ENCODE measurements at regions not wholly inside any gene's neighbourhood (a gene's known extent, or its start where the extent isn't known, plus 50 kb on each side); places are given as distances from the start of the nearest gene placed in this dataset.

DNA sequence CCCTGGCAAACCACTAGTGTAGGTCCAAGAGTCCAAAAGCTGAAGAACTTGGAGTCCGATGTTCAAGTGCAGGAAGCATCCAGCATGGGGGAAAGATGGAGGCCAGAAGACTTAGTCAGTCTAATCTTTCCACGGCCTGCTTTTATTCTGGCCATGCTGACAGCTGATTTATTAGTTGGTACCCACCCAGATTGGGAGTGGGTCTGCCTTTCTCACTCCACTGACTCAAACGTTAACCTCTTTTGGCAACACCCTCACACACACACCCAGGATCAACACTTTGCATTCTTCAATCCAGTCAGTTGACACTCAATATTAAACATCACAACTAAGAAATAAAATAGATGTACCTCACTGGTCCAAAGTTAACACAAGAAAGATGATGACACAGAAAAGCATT, 134.8 kb upstream of the GABRA2 start:
- H3K27me3 ChIP-seq (ENCODE audit: control insufficient read depth, insufficient read depth, low read length): no peaks in the 10 kb centered on the region
- TF ChIP-seq, protein P1, sequence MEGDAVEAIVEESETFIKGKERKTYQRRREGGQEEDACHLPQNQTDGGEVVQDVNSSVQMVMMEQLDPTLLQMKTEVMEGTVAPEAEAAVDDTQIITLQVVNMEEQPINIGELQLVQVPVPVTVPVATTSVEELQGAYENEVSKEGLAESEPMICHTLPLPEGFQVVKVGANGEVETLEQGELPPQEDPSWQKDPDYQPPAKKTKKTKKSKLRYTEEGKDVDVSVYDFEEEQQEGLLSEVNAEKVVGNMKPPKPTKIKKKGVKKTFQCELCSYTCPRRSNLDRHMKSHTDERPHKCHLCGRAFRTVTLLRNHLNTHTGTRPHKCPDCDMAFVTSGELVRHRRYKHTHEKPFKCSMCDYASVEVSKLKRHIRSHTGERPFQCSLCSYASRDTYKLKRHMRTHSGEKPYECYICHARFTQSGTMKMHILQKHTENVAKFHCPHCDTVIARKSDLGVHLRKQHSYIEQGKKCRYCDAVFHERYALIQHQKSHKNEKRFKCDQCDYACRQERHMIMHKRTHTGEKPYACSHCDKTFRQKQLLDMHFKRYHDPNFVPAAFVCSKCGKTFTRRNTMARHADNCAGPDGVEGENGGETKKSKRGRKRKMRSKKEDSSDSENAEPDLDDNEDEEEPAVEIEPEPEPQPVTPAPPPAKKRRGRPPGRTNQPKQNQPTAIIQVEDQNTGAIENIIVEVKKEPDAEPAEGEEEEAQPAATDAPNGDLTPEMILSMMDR (IDR thresholded peaks at IDR 0.05; ENCODE audit: insufficient read depth, low read length, severe bottlenecking): no peak
- FAIRE-seq: no peak
- H3K4me3 ChIP-seq (ENCODE audit: low read depth, low read length): no peak overlapping the region
- no peaks in the 10 kb centered on the region for H3K36me3 ChIP-seq (ENCODE audit: control insufficient read depth, insufficient read depth, low read length)
- no peak for DNase-seq (ENCODE audit: low read depth)

DNA sequence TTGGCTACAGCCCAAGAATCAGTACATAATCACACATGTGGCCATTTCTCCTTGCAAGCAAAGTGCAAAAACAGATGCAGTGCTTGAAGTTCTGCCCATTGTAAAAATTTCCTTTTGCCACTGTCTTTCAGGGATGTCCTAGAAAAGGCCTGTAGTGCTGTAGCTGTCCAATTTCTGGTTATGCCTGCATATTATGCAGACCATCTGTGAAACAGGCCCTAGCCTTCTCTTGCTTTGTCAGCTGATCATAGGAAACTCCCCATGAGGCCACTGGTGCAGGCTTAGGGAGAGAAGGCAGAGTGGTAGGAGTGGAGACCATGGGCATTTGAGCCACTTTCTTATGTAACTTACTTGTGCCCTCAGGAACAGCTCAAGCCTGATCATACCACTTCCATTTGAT, 130.4 kb upstream of the GABRA2 start:
- FAIRE-seq (no peak), DNase-seq (ENCODE audit: low read depth) (no peak)
- Histone ChIP-seq H3K27me3 (ENCODE audit: control insufficient read depth, insufficient read depth, low read length) (no peaks in the 10 kb centered on the region), H3K4me3 (ENCODE audit: low read depth, low read length) (no peak overlapping the region), H3K36me3 (ENCODE audit: control insufficient read depth, insufficient read depth, low read length) (no peaks in the 10 kb centered on the region)
- TF ChIP-seq, protein P1 (IDR thresholded peaks at IDR 0.05; ENCODE audit: insufficient read depth, low read length, severe bottlenecking): no peak

GRCh38 chr4:46515940-46516339, 126.0 kb upstream of the GABRA2 start:
- DNase-seq (ENCODE audit: low read depth) (no peak), FAIRE-seq (no peak)
- Histone ChIP-seq H3K36me3 (ENCODE audit: control insufficient read depth, insufficient read depth, low read length) (no peaks in the 10 kb centered on the region), H3K4me3 (ENCODE audit: low read depth, low read length) (no peak overlapping the region), H3K27me3 (ENCODE audit: control insufficient read depth, insufficient read depth, low read length) (no peaks in the 10 kb centered on the region)
- TF ChIP-seq, protein P1 (IDR thresholded peaks at IDR 0.05; ENCODE audit: insufficient read depth, low read length, severe bottlenecking): no peak

DNA sequence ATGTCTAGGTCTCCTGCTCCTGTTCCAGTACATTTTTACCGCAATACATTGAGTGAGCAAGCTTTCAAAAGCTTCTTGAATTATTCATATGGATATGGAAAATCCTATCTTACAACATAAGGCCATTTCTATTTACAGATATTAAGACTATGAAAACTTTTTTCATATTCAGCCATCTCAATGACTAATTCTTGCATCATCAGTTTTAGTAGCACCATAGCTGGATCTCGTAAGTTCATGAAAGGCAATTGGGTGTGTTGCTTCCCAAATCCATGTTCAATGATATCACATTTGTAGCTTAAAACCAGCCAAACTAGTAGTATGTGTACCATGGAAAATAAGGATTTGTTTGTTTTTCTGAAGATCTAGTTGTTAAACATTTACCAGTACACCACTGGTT, 118.3 kb upstream of the GABRA2 start:
- DNase-seq (ENCODE audit: low read depth) (peak; percentile 10), FAIRE-seq (no peak)
- TF ChIP-seq, protein P1 (IDR thresholded peaks at IDR 0.05; ENCODE audit: insufficient read depth, low read length, severe bottlenecking): no peak
- H3K4me3 ChIP-seq (ENCODE audit: low read depth, low read length): no peak overlapping the region
- H3K27me3 ChIP-seq (ENCODE audit: control insufficient read depth, insufficient read depth, low read length): no peaks in the 10 kb centered on the region
- H3K36me3 ChIP-seq (ENCODE audit: control insufficient read depth, insufficient read depth, low read length): no peaks in the 10 kb centered on the region

DNA sequence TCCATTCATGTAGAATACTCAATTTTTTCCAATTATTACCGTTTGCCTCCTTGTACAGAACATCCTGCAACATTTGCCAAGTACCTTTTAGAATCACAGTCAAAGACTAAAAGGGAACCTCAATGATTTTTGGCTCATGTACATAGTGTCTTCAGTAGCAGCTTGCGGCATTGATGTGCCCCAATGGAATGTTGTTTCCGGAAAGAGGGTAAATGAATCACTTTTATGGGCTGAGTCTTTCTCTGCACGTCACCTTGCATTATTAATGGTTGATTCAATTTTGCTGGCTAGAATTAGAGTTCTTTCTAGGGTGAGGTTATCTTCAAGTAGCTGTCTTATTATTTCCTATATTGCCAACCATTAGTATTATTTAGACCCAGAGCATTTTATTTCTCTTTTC, 116.9 kb upstream of the GABRA2 start:
- DNase-seq (ENCODE audit: low read depth) (no peak), FAIRE-seq (no peak)
- TF ChIP-seq, protein P1 (IDR thresholded peaks at IDR 0.05; ENCODE audit: insufficient read depth, low read length, severe bottlenecking): no peak

GRCh38 chr4:46505131-46505530, 115.2 kb upstream of the GABRA2 start:
- Histone ChIP-seq H3K4me3 (ENCODE audit: low read depth, low read length) (no peak overlapping the region), H3K27me3 (ENCODE audit: control insufficient read depth, insufficient read depth, low read length) (no peaks in the 10 kb centered on the region), H3K36me3 (ENCODE audit: control insufficient read depth, insufficient read depth, low read length) (no peaks in the 10 kb centered on the region)
- no peak for DNase-seq (ENCODE audit: low read depth)
- no peak for FAIRE-seq
- TF ChIP-seq, protein P1 (IDR thresholded peaks at IDR 0.05; ENCODE audit: insufficient read depth, low read length, severe bottlenecking): no peak

More for the DNA sequence above, 116.9 kb upstream of the GABRA2 start:
- Histone ChIP-seq H3K4me3 (ENCODE audit: low read depth, low read length) (no peak overlapping the region), H3K27me3 (ENCODE audit: control insufficient read depth, insufficient read depth, low read length) (no peaks in the 10 kb centered on the region), H3K36me3 (ENCODE audit: control insufficient read depth, insufficient read depth, low read length) (no peaks in the 10 kb centered on the region)
